AG04449 (cell line): ENCODE measurements at regions not wholly inside any gene's neighbourhood (a gene's known extent, or its start where the extent isn't known, plus 50 kb on each side); places are given as distances from the start of the nearest gene placed in this dataset.

ENCODE experiments used
- CTCF ChIA-PET: fragments of 350-600 bp; formaldehyde crosslinking; extraction: SDS; loops from one replicate; lab custom pipeline; 2021; ENCODE audit warnings: antibody characterized with exemption; lab: Yijun Ruan, JAX
- POLR2A ChIA-PET: fragments of 400-600, 350-600 bp; formaldehyde crosslinking; extraction: SDS; loops from one replicate; lab custom pipeline; 2020; ENCODE audit warnings: antibody characterized with exemption, inconsistent platforms; lab: Yijun Ruan, JAX
- DNase-seq: peaks from one replicate; pipeline ENCODE4 v3.0.0-alpha.2; 2010; ENCODE audit warnings: low read depth, low spot score
- H3K4me3 ChIP-seq: 2 replicates; pipeline ENCODE4 v1.5.1; 2011; ENCODE audit warnings: low read depth, mild to moderate bottlenecking, control low read depth, low read length
- CTCF ChIP-seq: IDR thresholded peaks from one replicate; pipeline ENCODE4 v1.5.1; 2011; ENCODE audit warnings: mild to moderate bottlenecking, moderate library complexity, low read length, control low read depth, inconsistent platforms; ENCODE audit not compliant: insufficient read depth; ENCODE audit errors: missing control alignments

DNA sequence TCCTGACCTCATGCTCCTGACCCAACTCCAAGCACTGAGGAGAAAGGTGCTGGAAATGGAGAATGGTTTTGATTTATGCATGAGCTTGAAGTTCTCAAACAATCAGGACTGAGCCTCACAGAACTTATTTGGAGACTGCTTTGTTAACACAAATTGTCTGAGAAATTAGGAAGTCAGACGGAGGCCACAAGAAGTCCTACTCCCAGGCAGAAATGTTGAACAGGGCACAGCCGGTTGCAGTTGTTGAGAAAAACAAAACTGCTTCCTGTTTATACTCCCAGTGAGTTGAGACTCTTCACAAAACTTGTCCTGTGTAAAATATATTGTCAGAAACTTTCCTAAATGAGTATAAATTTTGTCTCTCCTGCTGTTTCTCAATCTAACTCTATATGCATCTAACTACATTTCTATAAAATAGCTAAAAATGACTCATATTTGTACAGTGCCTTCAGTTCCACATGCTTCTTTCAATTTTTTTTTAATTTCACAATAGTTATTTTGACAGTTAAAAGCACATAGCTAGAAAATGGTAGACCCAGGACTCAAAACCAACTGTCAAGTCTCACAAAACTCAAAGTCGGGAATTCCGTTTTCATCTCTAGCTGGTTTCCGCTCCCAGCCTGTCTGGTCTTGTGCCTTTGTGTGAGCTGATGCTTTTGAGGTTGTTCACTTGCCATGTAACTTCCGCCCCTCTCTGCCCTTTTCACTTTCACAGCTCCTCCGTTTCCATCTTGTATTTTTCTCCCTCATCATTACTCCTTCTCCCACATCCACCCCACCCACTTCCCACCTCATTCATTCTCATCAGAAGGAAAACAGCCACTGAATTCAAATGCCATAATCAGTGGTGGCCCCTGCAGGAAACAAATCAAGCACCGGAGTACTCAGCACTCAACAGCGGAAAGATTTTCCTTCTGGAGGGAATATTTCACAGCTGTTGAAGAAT is 215.0 kb downstream of the SUCLG1 start:
- ChIA-PET POLR2A (no interaction called here), CTCF (no interaction called here)
- H3K4me3 ChIP-seq, result no peak overlapping the region
- no peak for DNase-seq
- TF ChIP-seq CTCF, result no peak

- POLR2A ChIA-PET, result no interaction called here
- CTCF ChIA-PET, result no interaction called here
- TF ChIP-seq CTCF, result no peak
- no peak overlapping the region for H3K4me3 ChIP-seq
- no peak for DNase-seq
These were observed 220.2 kb downstream of the SUCLG1 start for GRCh38 chr2:84238907-84239306.

- DNase-seq, result no peak
- CTCF ChIA-PET, result no interaction called here
- POLR2A ChIA-PET, result no interaction called here
- TF ChIP-seq CTCF, result no peak
- H3K4me3 ChIP-seq, result no peak overlapping the region
These were observed 222.8 kb downstream of the SUCLG1 start for GRCh38 chr2:84236288-84236687.

DNA sequence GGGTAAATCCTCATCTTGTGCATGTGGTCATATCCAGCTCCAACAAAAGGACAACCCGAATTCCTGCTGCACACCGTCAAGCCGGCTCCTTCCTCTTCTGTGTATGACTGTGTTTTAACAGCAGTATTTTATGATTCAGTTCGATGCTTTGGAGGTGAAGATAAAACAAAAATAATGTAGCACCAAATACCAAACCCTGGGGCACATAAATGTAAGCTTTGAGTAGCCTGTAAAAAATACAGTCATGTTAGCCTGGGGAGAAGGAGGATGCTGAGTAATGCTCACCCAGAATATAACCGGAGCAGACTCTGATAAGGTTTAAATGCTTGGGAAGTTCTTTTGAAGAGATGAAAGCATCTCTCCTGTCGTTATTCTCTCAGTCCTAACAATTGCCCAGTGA is 225.0 kb downstream of the SUCLG1 start:
- ChIA-PET POLR2A (no interaction called here), CTCF (no interaction called here)
- H3K4me3 ChIP-seq, result no peak overlapping the region
- DNase-seq, result no peak
- TF ChIP-seq CTCF, result no peak

- DNase-seq, result no peak
- TF ChIP-seq CTCF, result no peak
- H3K4me3 ChIP-seq, result no peak overlapping the region
- CTCF ChIA-PET, result no interaction called here
- POLR2A ChIA-PET, result no interaction called here
These were observed 227.6 kb downstream of the SUCLG1 start for GRCh38 chr2:84231478-84231877.

DNA sequence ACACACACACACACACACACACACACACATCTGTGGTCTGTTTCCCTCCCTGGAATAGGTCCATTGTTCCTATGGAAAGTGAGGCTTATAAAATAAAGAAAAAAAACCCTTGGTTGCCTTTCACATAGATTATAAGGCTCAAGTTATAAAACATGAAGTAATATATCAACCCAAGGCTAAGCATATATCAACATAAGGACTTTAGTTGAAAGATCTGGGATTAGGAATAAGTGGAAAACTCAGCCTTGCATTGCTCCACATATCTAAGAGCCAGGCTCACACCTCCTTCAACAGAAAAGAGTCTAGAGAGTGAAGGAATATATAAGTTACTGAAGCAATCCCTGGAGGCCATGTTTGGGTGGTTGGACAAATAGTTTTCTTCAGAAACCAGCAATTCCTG is 235.0 kb downstream of the SUCLG1 start:
- H3K4me3 ChIP-seq, result no peak overlapping the region
- no peak for DNase-seq
- ChIA-PET CTCF (no interaction called here), POLR2A (no interaction called here)
- no peak for TF ChIP-seq CTCF
